Fibroblast of lung (primary cell): ENCODE measurements at regions not wholly inside any gene's neighbourhood (a gene's known extent, or its start where the extent isn't known, plus 50 kb on each side); places are given as distances from the start of the nearest gene placed in this dataset.

Experiments used
- CTCF ChIP-seq, 2 donors: IDR thresholded peaks in 1 of 2; conservative IDR thresholded peaks in 1 of 2; 1 replicate in 1 of 2; 2 replicates in 1 of 2; pipeline ENCODE4 v1.5.1; 2011 to 2012; ENCODE audit warnings: low read length in 2 of 2, control low read depth in 1 of 2, inconsistent platforms in 1 of 2, low read depth in 1 of 2, mild to moderate bottlenecking in 1 of 2
- EZH2 ChIP-seq: IDR thresholded peaks from 2 replicates; pipeline ENCODE4 v1.5.1; 2012; ENCODE audit warnings: low read length, control low read depth, mild to moderate bottlenecking; ENCODE audit errors: missing control alignments

GRCh38 chr2:122999821-123000220 lies 1025.3 kb upstream of the CNTNAP5 start:
- TF ChIP-seq CTCF (conservative IDR thresholded peaks at IDR 0.05 in 1 of 2, IDR thresholded peaks at IDR 0.05 in 1 of 2; ENCODE audit: low read depth in 1 of 2, low read length in 2 of 2) (no peak), EZH2 (no peak)
